ENCODE measurements at regions not wholly inside any gene's neighbourhood (a gene's known extent, or its start where the extent isn't known, plus 50 kb on each side); places are given as distances from the start of the nearest gene placed in this dataset.

DNA sequence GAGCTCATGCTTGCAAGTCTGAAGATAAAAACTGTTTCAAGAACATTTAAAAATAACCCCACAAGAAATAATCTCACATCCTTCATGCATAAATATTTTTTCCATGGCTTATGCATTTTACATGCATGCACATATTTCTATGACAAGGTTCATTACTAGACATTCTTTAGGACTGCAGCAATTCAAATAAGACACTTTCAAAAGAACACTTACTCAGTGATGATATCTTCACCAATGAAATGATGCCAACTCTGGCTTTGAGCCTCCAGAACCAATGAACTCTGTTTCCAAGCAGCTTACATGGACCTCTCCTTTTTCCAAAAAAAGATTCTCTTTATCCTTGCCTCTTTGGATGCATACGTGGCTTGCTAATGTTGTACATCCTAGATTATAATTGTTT, 279.9 kb downstream of the ADAM29 start:
- no peak for TF ChIP-seq CTCF (IDR thresholded peaks at IDR 0.05)
- no peak for TF ChIP-seq ZFX (IDR thresholded peaks at IDR 0.05; ENCODE audit: borderline replicate concordance)

Measured in 22Rv1 (cell line).